HL-60 (cell line): ENCODE measurements at regions not wholly inside any gene's neighbourhood (a gene's known extent, or its start where the extent isn't known, plus 50 kb on each side); places are given as distances from the start of the nearest gene placed in this dataset.

ENCODE experiments used
- DNase-seq, 2 experiments: peaks; one replicate each; pipeline ENCODE4 v3.0.0-alpha.2; 2010 to 2020; ENCODE audit warnings: low read depth in 1 of 2, low spot score in 1 of 2
- H3K27ac ChIP-seq: fragments of 250-450 bp; sonication (Bioruptor Pico); replicated peaks from 2 replicates; pipeline ENCODE4 v1.5.1; 2020; ENCODE audit warnings: mild to moderate bottlenecking, moderate library complexity
- H3K27me3 ChIP-seq: fragments of 250-450 bp; sonication (Bioruptor Pico); 2 replicates; pipeline ENCODE4 v1.5.1; 2021; ENCODE audit warnings: mild to moderate bottlenecking, moderate library complexity; ENCODE audit not compliant: insufficient read depth, poor library complexity, severe bottlenecking
- H3K4me3 ChIP-seq: replicated peaks from 2 replicates; pipeline ENCODE4 v1.5.1; 2011; ENCODE audit warnings: mild to moderate bottlenecking, control low read depth, low read length; ENCODE audit not compliant: insufficient read depth
- GABPA ChIP-seq: IDR thresholded peaks from 2 replicates; pipeline ENCODE4 v1.6.1; 2012; ENCODE audit warnings: low read depth
- POLR2AphosphoS5 ChIP-seq: IDR thresholded peaks from 2 replicates; pipeline ENCODE4 v1.6.1; 2012; ENCODE audit warnings: low read depth
- REST ChIP-seq: IDR thresholded peaks from 2 replicates; pipeline ENCODE4 v1.6.1; 2012; ENCODE audit warnings: low read depth; ENCODE audit not compliant: insufficient replicate concordance
- SPI1 ChIP-seq: IDR thresholded peaks from 2 replicates; pipeline ENCODE4 v1.6.1; 2012; ENCODE audit warnings: low read depth, mild to moderate bottlenecking, borderline replicate concordance
- TF ChIP-seq, protein P1 (sequence below): IDR thresholded peaks from one replicate; pipeline ENCODE4 v1.5.1; 2011; ENCODE audit warnings: low read length, control low read depth, inconsistent platforms; ENCODE audit not compliant: insufficient read depth

DNA sequence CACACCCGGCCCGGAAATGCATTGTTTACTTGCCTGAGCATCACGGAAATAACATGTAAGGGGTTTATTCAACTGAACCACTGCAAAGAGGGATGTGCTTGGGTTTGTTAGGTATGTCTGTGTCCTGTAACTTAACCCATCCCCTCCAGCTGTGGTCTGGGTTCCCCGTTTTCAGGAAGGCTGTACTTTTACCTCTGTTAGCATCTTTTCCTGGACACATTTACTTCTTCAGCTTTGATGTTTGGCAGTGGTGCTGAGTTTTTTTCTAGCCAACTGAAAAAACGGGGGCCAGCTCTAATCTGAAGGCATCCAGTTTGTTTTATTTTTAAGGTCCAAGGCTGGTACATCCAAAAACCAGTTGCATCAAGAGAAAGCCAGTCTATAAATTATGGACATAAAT lies 561.8 kb downstream of the BNC2 start:
- DNase-seq = no peak
- H3K4me3 ChIP-seq = no peak overlapping the region

DNA sequence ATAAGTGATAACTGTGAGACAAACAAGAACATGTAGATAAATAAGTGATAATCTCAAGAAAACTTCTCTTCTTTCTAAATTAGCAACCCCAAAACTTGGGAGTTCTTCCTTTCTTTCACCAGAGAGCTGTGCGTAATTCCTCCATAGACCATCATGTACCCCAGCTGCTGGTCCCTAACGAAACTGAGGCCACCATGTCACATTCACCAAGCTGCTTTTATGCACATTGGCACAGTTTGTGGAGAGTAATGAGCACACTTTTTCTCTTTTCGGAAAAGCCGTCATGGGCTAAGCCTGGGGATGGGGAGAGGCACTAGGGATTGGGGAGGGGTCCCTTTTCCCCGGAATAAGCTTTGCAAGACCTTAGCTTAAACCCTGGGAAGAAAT lies 561.4 kb downstream of the BNC2 start:
- DNase-seq = no peak
- H3K27ac ChIP-seq = no peak overlapping the region
- TF ChIP-seq SPI1 (no peak), POLR2AphosphoS5 (no peak), GABPA (no peak), REST (no peak)
- TF ChIP-seq, protein P1, sequence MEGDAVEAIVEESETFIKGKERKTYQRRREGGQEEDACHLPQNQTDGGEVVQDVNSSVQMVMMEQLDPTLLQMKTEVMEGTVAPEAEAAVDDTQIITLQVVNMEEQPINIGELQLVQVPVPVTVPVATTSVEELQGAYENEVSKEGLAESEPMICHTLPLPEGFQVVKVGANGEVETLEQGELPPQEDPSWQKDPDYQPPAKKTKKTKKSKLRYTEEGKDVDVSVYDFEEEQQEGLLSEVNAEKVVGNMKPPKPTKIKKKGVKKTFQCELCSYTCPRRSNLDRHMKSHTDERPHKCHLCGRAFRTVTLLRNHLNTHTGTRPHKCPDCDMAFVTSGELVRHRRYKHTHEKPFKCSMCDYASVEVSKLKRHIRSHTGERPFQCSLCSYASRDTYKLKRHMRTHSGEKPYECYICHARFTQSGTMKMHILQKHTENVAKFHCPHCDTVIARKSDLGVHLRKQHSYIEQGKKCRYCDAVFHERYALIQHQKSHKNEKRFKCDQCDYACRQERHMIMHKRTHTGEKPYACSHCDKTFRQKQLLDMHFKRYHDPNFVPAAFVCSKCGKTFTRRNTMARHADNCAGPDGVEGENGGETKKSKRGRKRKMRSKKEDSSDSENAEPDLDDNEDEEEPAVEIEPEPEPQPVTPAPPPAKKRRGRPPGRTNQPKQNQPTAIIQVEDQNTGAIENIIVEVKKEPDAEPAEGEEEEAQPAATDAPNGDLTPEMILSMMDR = no peak
- H3K27me3 ChIP-seq = no peaks in the 10 kb centered on the region
- H3K4me3 ChIP-seq = no peak overlapping the region

More for the DNA sequence above, 561.8 kb downstream of the BNC2 start:
- H3K27me3 ChIP-seq = no peaks in the 10 kb centered on the region
- no peak overlapping the region for H3K27ac ChIP-seq
- no peak for TF ChIP-seq GABPA
- no peak for TF ChIP-seq POLR2AphosphoS5
- TF ChIP-seq, protein P1 = no peak
- no peak for TF ChIP-seq SPI1
- no peak for TF ChIP-seq REST

- H3K27ac ChIP-seq = no peak overlapping the region
- TF ChIP-seq, protein P1 = no peak
- TF ChIP-seq GABPA (no peak), REST (no peak), POLR2AphosphoS5 (no peak), SPI1 (no peak)
- no peak for DNase-seq
- no peak overlapping the region for H3K4me3 ChIP-seq
- H3K27me3 ChIP-seq = no peaks in the 10 kb centered on the region
Observed at GRCh38 chr9:16309469-16310271, 560.8 kb downstream of the BNC2 start.
